Upper lobe of left lung (tissue), 6 donors: ENCODE measurements at regions not wholly inside any gene's neighbourhood (a gene's known extent, or its start where the extent isn't known, plus 50 kb on each side); places are given as distances from the start of the nearest gene placed in this dataset.

Source experiments
- ATAC-seq, 2 donors: fragments of 200-7000 bp; cut with Tn5 transposase; one replicate each; pipeline ENCODE4 v1.9.1; 2022; ENCODE audit warnings: mild to moderate bottlenecking in 2 of 2, moderate library complexity in 2 of 2; ENCODE audit not compliant: low FRiP score in 2 of 2
- DNase-seq, 2 donors: peaks; one replicate each; pipeline ENCODE4 v3.0.0-alpha.2; 2019 to 2020
- H3K27ac ChIP-seq, 4 donors: fragments of 200-600 bp; sonication (generic); one replicate each; pipeline ENCODE4 v1.5.1; 2016 to 2019
- H3K27me3 ChIP-seq, 4 donors: fragments of 200-600 bp; sonication (generic); one replicate each; pipeline ENCODE4 v1.5.1; 2017 to 2019
- H3K36me3 ChIP-seq, 4 donors: fragments of 200-600 bp; sonication (generic); one replicate each; pipeline ENCODE4 v1.5.1; 2016 to 2019
- H3K4me1 ChIP-seq, 4 donors: fragments of 200-600 bp; sonication (generic); one replicate each; pipeline ENCODE4 v1.5.1; 2018 to 2019
- H3K4me3 ChIP-seq, 4 donors: fragments of 200-600 bp; sonication (generic); one replicate each; pipeline ENCODE4 v1.5.1; 2017 to 2019; ENCODE audit warnings: mild to moderate bottlenecking in 2 of 4, moderate library complexity in 1 of 4
- H3K9me3 ChIP-seq, 4 donors: fragments of 200-600 bp; sonication (generic); one replicate each; pipeline ENCODE4 v1.5.1; 2018 to 2019
- EP300 ChIP-seq, 4 donors: sonication (generic); formaldehyde crosslinking; IDR thresholded peaks; one replicate each; pipeline ENCODE4 v1.5.1; 2017; ENCODE audit warnings: antibody characterized with exemption in 4 of 4, control low read depth in 2 of 4
- POLR2A ChIP-seq, 4 donors: fragments of 450-650 bp; IDR thresholded peaks; one replicate each; pipeline ENCODE4 v1.5.1; 2016 to 2017; ENCODE audit warnings: antibody characterized with exemption in 4 of 4, mild to moderate bottlenecking in 2 of 4
- POLR2AphosphoS5 ChIP-seq, 2 donors: sonication (generic); formaldehyde crosslinking; IDR thresholded peaks; one replicate each; pipeline ENCODE4 v1.5.1; 2017; ENCODE audit warnings: antibody characterized with exemption in 2 of 2
- WGBS, 2 donors: methylation state at CpG; one replicate each; pipeline ENCODE4 v1.1.5; 2017 to 2018; 5-methylcytosine and 5-hydroxymethylcytosine counted together
- TF ChIP-seq, protein P1 (sequence below), 6 experiments: fragments of 450-650 bp in 4 of 6; fragments of 200-600 bp in 2 of 6; sonication (generic) in 2 of 6; IDR thresholded peaks; one replicate each; pipeline ENCODE4 v1.5.1; 2016 to 2019; ENCODE audit warnings: antibody characterized with exemption in 6 of 6
- donor health status: DM: no; HTN: no; CAD: no; lungs with moderate emphysema.
- donor health status: DM: no; HTN: yes; CAD: no; lungs with severe emphysema.

DNA sequence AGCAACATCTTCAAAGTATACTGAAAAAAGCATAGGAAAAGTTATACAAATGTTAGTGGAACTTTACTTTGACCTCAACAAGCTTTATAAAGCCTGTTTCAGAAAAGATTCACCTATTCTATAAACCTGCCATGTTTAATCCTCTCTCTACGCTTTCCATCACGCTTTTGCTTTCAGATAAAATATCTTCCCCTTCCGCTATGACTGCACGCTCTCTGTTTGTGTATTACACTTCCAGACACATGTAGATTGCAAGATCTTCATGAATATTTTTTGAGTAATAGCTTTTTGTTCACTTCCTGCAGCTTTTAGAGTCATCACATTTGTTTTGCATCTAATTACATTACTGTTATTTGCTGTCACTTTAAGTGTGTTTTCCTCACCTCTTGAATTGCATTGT is 271.4 kb downstream of the RASSF9 start:
- Histone ChIP-seq H3K4me3 (no peak overlapping the region), H3K27me3 (no peaks in the 10 kb centered on the region), H3K9me3 (no peaks in the 10 kb centered on the region), H3K4me1 (no peaks in the 10 kb centered on the region), H3K36me3 (no peaks in the 10 kb centered on the region), H3K27ac (no peak overlapping the region)
- WGBS, 2 donors = 68 to 95% methylated on average over 4 of the region's 4 CpGs
- DNase-seq (no peak), ATAC-seq (no peak)
- TF ChIP-seq EP300 (IDR thresholded peaks at IDR 0.05) (no peak), POLR2AphosphoS5 (IDR thresholded peaks at IDR 0.05) (no peak), POLR2A (IDR thresholded peaks at IDR 0.05) (no peak)
- TF ChIP-seq, protein P1, sequence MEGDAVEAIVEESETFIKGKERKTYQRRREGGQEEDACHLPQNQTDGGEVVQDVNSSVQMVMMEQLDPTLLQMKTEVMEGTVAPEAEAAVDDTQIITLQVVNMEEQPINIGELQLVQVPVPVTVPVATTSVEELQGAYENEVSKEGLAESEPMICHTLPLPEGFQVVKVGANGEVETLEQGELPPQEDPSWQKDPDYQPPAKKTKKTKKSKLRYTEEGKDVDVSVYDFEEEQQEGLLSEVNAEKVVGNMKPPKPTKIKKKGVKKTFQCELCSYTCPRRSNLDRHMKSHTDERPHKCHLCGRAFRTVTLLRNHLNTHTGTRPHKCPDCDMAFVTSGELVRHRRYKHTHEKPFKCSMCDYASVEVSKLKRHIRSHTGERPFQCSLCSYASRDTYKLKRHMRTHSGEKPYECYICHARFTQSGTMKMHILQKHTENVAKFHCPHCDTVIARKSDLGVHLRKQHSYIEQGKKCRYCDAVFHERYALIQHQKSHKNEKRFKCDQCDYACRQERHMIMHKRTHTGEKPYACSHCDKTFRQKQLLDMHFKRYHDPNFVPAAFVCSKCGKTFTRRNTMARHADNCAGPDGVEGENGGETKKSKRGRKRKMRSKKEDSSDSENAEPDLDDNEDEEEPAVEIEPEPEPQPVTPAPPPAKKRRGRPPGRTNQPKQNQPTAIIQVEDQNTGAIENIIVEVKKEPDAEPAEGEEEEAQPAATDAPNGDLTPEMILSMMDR (IDR thresholded peaks at IDR 0.05) = no peak

DNA sequence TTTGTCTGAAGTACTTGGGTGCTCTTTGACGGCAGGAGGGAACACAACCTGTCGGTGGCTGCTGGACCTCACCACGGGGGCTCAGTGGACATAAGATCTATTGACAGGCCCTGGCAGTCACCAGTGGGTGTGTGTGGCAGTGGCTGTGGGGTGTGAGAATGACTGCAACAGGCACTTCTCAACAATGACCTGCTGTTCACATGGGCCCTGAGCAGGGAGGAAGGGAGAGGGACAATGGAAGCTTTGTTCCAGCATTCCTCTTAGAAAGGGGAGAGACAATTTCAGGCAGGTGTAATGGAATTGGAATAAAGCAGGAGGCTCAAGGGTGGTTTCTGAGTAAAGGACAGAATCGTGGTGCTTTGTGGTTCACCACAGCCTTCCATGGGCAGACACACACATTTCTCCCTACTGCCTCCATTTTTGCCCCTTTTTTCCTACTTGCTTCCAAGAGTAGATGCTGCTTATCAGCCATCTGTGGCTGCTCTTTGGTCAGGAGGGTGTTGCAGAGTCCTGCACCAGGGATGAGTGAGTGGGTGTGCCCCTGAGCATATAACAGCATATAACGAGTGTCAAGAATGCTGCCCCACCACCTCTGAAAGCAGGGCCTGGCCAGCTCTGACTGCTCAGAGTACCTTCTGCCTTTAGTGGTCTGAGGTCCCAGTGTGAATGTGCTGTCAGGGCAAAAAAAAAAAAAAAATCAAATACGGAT is 267.7 kb downstream of the RASSF9 start:
- 72 to 79% methylated on average over 6 of the region's 6 CpGs for WGBS, 2 donors
- Histone ChIP-seq H3K27ac (no peak overlapping the region), H3K36me3 (no peaks in the 10 kb centered on the region), H3K27me3 (no peaks in the 10 kb centered on the region), H3K4me3 (no peak overlapping the region), H3K4me1 (no peaks in the 10 kb centered on the region), H3K9me3 (no peaks in the 10 kb centered on the region)
- TF ChIP-seq POLR2AphosphoS5 (IDR thresholded peaks at IDR 0.05) (no peak), POLR2A (IDR thresholded peaks at IDR 0.05) (no peak), EP300 (IDR thresholded peaks at IDR 0.05) (no peak)
- TF ChIP-seq, protein P1 (IDR thresholded peaks at IDR 0.05) = no peak
- ATAC-seq (peak in 1 of 2 donors; percentile 26), DNase-seq (no peak)

DNA sequence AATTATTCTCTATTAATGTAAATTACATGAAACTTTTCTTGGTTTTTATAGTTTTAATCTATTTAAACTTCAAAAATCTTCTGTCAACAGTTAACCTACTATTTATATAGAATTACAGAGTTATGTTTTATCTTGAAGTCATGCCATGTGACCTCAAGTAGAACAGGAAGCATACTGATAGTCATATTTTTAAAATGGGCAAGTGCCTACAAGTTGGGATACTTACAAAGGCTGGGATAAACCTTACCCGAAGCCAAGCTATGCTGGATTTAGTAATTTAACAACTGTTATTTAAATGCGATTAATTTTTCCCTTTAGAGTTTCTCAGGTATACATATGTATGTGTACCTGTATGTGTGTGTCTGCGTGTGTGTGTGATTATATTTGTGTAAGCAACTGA is 266.9 kb downstream of the RASSF9 start:
- Histone ChIP-seq H3K27me3 (no peaks in the 10 kb centered on the region), H3K9me3 (no peaks in the 10 kb centered on the region), H3K4me1 (no peaks in the 10 kb centered on the region), H3K4me3 (no peak overlapping the region), H3K36me3 (no peaks in the 10 kb centered on the region), H3K27ac (no peak overlapping the region)
- DNase-seq (no peak), ATAC-seq (no peak)
- TF ChIP-seq, protein P1 (IDR thresholded peaks at IDR 0.05) = no peak
- TF ChIP-seq EP300 (IDR thresholded peaks at IDR 0.05) (no peak), POLR2AphosphoS5 (IDR thresholded peaks at IDR 0.05) (no peak), POLR2A (IDR thresholded peaks at IDR 0.05) (no peak)
- 84 to 91% methylated on average over 3 of the region's 3 CpGs for WGBS, 2 donors

DNA sequence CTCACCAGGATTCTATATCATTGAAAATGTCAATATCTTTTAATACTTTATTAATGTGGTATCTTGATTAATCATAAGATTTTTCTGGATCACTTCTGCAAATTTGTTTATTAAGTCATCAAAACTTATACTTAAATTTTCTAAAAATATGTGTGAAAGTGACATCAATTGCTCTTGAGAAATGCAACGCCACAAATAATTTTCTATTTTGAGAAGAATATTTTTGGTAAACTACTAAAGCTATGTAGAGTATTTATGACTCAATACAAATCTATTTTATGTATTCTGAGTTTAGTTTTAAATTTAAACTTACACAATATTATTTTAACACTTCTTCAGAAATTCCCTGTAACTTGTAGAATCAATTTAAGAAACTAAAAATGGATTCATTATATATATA is 263.3 kb downstream of the RASSF9 start:
- H3K4me1 ChIP-seq = no peaks in the 10 kb centered on the region
- no peak for DNase-seq
- no peak for ATAC-seq
- 67 to 78% methylated on average over 1 of the region's 1 CpG for WGBS, 2 donors
- no peak overlapping the region for H3K4me3 ChIP-seq
- TF ChIP-seq EP300 (IDR thresholded peaks at IDR 0.05) = no peak
- no peak for TF ChIP-seq POLR2A (IDR thresholded peaks at IDR 0.05)
- TF ChIP-seq POLR2AphosphoS5 (IDR thresholded peaks at IDR 0.05) = no peak
- TF ChIP-seq, protein P1 (IDR thresholded peaks at IDR 0.05) = no peak
- no peaks in the 10 kb centered on the region for H3K9me3 ChIP-seq
- no peaks in the 10 kb centered on the region for H3K36me3 ChIP-seq
- H3K27me3 ChIP-seq = no peaks in the 10 kb centered on the region
- H3K27ac ChIP-seq = no peak overlapping the region

DNA sequence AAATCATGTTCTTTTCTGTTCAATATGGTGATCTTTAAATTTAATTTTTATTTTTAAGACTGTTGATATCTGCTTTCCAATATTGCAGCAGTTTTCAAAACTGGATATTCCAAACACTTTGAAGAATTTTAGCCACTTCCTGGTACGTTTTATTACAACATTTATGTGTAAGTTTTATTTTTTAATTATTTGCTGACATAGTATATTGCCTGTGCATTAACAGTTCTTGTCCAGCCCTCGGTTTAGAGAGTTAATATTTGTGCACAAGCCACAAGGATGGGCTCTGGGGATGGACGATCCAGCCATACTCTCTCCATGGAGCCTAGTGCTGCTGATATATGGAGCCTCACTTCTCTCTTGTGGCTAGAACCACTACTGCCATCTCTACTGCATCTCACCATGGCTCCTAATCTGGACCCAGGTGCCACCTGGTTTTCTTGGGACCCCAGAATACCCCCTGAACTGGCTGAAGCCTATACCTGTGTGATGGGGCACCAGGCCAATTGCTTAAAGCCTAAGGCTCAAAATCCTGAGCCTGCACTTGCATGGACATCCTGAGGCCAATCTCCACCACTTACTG is 262.5 kb downstream of the RASSF9 start:
- H3K27me3 ChIP-seq = no peaks in the 10 kb centered on the region
- H3K36me3 ChIP-seq = no peaks in the 10 kb centered on the region
- ATAC-seq (no peak), DNase-seq (no peak)
- no peak overlapping the region for H3K27ac ChIP-seq
- WGBS, 2 donors = 66 to 73% methylated on average over 3 of the region's 3 CpGs
- TF ChIP-seq POLR2A (IDR thresholded peaks at IDR 0.05) (no peak), EP300 (IDR thresholded peaks at IDR 0.05) (no peak), POLR2AphosphoS5 (IDR thresholded peaks at IDR 0.05) (no peak)
- TF ChIP-seq, protein P1 (IDR thresholded peaks at IDR 0.05) = no peak
- H3K9me3 ChIP-seq = no peaks in the 10 kb centered on the region
- no peaks in the 10 kb centered on the region for H3K4me1 ChIP-seq
- H3K4me3 ChIP-seq = no peak overlapping the region
